ENCODE measurements at regions not wholly inside any gene's neighbourhood (a gene's known extent, or its start where the extent isn't known, plus 50 kb on each side); places are given as distances from the start of the nearest gene placed in this dataset.

- Mint-ChIP-seq H3K4me1 (ENCODE audit: low read depth) (no peaks in the 10 kb centered on the region), H3K36me3 (ENCODE audit: low read depth) (no peaks in the 10 kb centered on the region)
- no peak for DNase-seq (ENCODE audit: low spot score)
These were observed 55.3 kb upstream of the P2RY1 start for GRCh38 chr3:152779653-152780052.

GRCh38 chr3:152780553-152780952 lies 54.4 kb upstream of the P2RY1 start:
- Mint-ChIP-seq H3K9me3 (peaks cover 2% of the 10 kb centered on the region), H3K36me3 (ENCODE audit: low read depth) (no peaks in the 10 kb centered on the region), H3K4me3 (no peak overlapping the region), H3K4me1 (ENCODE audit: low read depth) (no peaks in the 10 kb centered on the region), H3K27ac (no peak overlapping the region), H3K27me3 (ENCODE audit: low read depth) (no peaks in the 10 kb centered on the region)
- DNase-seq (ENCODE audit: low spot score): no peak

More at GRCh38 chr3:152779653-152780052, 55.3 kb upstream of the P2RY1 start:
- no peaks in the 10 kb centered on the region for H3K9me3 Mint-ChIP-seq
- H3K27ac Mint-ChIP-seq: no peak overlapping the region
- H3K27me3 Mint-ChIP-seq (ENCODE audit: low read depth): no peaks in the 10 kb centered on the region
- no peak overlapping the region for H3K4me3 Mint-ChIP-seq

- Mint-ChIP-seq H3K4me1 (ENCODE audit: low read depth) (no peaks in the 10 kb centered on the region), H3K27me3 (ENCODE audit: low read depth) (no peaks in the 10 kb centered on the region), H3K27ac (no peak overlapping the region), H3K36me3 (ENCODE audit: low read depth) (no peaks in the 10 kb centered on the region), H3K4me3 (no peak overlapping the region), H3K9me3 (peaks cover 9% of the 10 kb centered on the region)
- DNase-seq (ENCODE audit: low spot score): no peak
These were observed 49.9 kb upstream of the P2RY1 start for GRCh38 chr3:152785051-152785450.
